HepG2 (cell line): ENCODE measurements at regions not wholly inside any gene's neighbourhood (a gene's known extent, or its start where the extent isn't known, plus 50 kb on each side); places are given as distances from the start of the nearest gene placed in this dataset.

ENCODE experiments used
- ATAC-seq: fragments of 200-7000 bp; cut with Tn5 transposase; 3 replicates; pipeline ENCODE4 v1.9.1; 2020; ENCODE audit warnings: mild to moderate bottlenecking, moderate library complexity
- BruUV-seq: library from RNA; stranded (reverse); fragments of 400-500 nt; replicated peaks from 2 replicates; lab custom pipeline; 2021; lab: Mats Ljungman, UMichigan
- CTCF ChIA-PET: fragments of 300-600 bp; formaldehyde crosslinking; extraction: SDS; loops from one replicate; lab custom pipeline; 2021; ENCODE audit warnings: low total read pairs, inconsistent platforms, low intra/inter-chr PET ratio; lab: Yijun Ruan, JAX
- POLR2A ChIA-PET: fragments of 350-600 bp; sonication (Branson Sonifier 250); formaldehyde crosslinking; loops from one replicate; lab custom pipeline; 2020; ENCODE audit warnings: antibody characterized with exemption, inconsistent platforms; lab: Yijun Ruan, JAX
- DNase-seq: peaks from one replicate; pipeline ENCODE4 v3.0.0-alpha.2; 2015; ENCODE audit warnings: low spot score
- FAIRE-seq: peaks from 3 replicates; lab custom pipeline; 2011; peaks lifted over from hg19 to GRCh38; lab: Jason Lieb, UNC
- H2AFZ ChIP-seq: one replicate; pipeline ENCODE4 v1.6.1; 2011; ENCODE audit warnings: low read length, inconsistent platforms
- H3K27ac ChIP-seq: fragments of 300-600 bp; 3 replicates; pipeline ENCODE4 v1.8.0; 2011; ENCODE audit warnings: mixed run types, mild to moderate bottlenecking, mixed read lengths, low read length, inconsistent platforms; ENCODE audit not compliant: insufficient read depth; ENCODE audit errors: extremely low read length
- H3K27me3 ChIP-seq, 2 experiments: fragments of 200-600 bp in 1 of 2; 2 replicates in 1 of 2; 3 replicates in 1 of 2; pipeline versions ENCODE4 v1.6.0 to v1.8.0; 2011; ENCODE audit warnings: low read length in 2 of 2, mild to moderate bottlenecking in 2 of 2, moderate library complexity in 2 of 2, inconsistent platforms in 1 of 2; ENCODE audit not compliant: insufficient read depth in 2 of 2, control insufficient read depth in 1 of 2
- H3K36me3 ChIP-seq, 2 experiments: fragments of 200-600 bp in 1 of 2; replicated peaks in 1 of 2; 2 replicates in 1 of 2; 3 replicates in 1 of 2; pipeline versions ENCODE4 v1.5.1 to v1.8.0; 2011; ENCODE audit warnings: low read length in 2 of 2, inconsistent platforms in 1 of 2; ENCODE audit not compliant: insufficient read depth in 2 of 2, control insufficient read depth in 1 of 2
- H3K4me1 ChIP-seq: 2 replicates; pipeline ENCODE4 v1.5.1; 2012; ENCODE audit warnings: low read length, inconsistent platforms; ENCODE audit not compliant: insufficient read depth
- H3K4me2 ChIP-seq: 2 replicates; pipeline ENCODE4 v1.6.0; 2011; ENCODE audit warnings: low read depth, low read length, inconsistent platforms
- H3K4me3 ChIP-seq, 3 experiments: fragments of 200-600 bp in 1 of 3; sonication (generic), shearing (Covaris generic) in 1 of 3; replicated peaks in 1 of 3; 2 replicates each; pipeline ENCODE4 v1.5.1; 2011 to 2016; ENCODE audit warnings: low read length in 3 of 3, inconsistent platforms in 2 of 3, low read depth in 2 of 3, mild to moderate bottlenecking in 2 of 3, control low read depth in 1 of 3, mixed read lengths in 1 of 3; ENCODE audit not compliant: insufficient read depth in 1 of 3
- H3K79me2 ChIP-seq: one replicate; pipeline ENCODE4 v1.6.1; 2011; ENCODE audit warnings: low read length, inconsistent platforms; ENCODE audit not compliant: insufficient read depth
- H3K9ac ChIP-seq: 2 replicates; pipeline ENCODE4 v1.6.0; 2011; ENCODE audit warnings: mild to moderate bottlenecking, low read depth, low read length, inconsistent platforms; ENCODE audit not compliant: insufficient read depth
- H3K9me3 ChIP-seq: 2 replicates; pipeline ENCODE4 v1.5.1; 2012; ENCODE audit warnings: mild to moderate bottlenecking, low read length
- H4K20me1 ChIP-seq: 2 replicates; pipeline ENCODE4 v1.6.0; 2011; ENCODE audit warnings: inconsistent platforms, mild to moderate bottlenecking, low read length, moderate library complexity; ENCODE audit not compliant: insufficient read depth
- ARID2 ChIP-seq: sonication (generic); formaldehyde crosslinking; IDR thresholded peaks from 2 replicates; pipeline ENCODE4 v1.8.1; 2022; ENCODE audit warnings: mild to moderate bottlenecking, missing genetic modification reagents, borderline replicate concordance
- ARID4A ChIP-seq: sonication (generic); formaldehyde crosslinking; IDR thresholded peaks from 2 replicates; pipeline ENCODE4 v1.5.0; 2020; ENCODE audit warnings: mild to moderate bottlenecking, missing genetic modification reagents, borderline replicate concordance
- ARNTL ChIP-seq: sonication (generic); formaldehyde crosslinking; IDR thresholded peaks from 2 replicates; pipeline ENCODE4 v1.4.0; 2020; ENCODE audit warnings: mild to moderate bottlenecking, missing genetic modification reagents
- BORCS8-MEF2B ChIP-seq: sonication (generic); formaldehyde crosslinking; IDR thresholded peaks from 2 replicates; pipeline ENCODE4 v1.8.0; 2022; ENCODE audit warnings: mild to moderate bottlenecking, missing genetic modification reagents
- CCDC6 ChIP-seq: sonication (generic); formaldehyde crosslinking; IDR thresholded peaks from 2 replicates; pipeline ENCODE4 v1.8.1; 2022; ENCODE audit warnings: mild to moderate bottlenecking, missing genetic modification reagents, moderate library complexity
- GATA4 ChIP-seq: sonication (generic); IDR thresholded peaks from 2 replicates; pipeline ENCODE4 v1.6.1; 2016; ENCODE audit warnings: antibody characterized with exemption, low read depth, borderline replicate concordance
- HNRNPUL1 ChIP-seq: fragments of 200-400 bp; formaldehyde crosslinking; IDR thresholded peaks from 2 replicates; pipeline ENCODE4 v1.6.1; 2017; ENCODE audit warnings: low read depth, mild to moderate bottlenecking, low read length, moderate library complexity
- KMT2A ChIP-seq: sonication (generic); formaldehyde crosslinking; IDR thresholded peaks from 2 replicates; pipeline ENCODE4 v1.4.0; 2020; ENCODE audit warnings: missing genetic modification reagents
- PHF20 ChIP-seq: sonication (generic); formaldehyde crosslinking; IDR thresholded peaks from 2 replicates; pipeline ENCODE4 v1.5.0; 2020; ENCODE audit warnings: mild to moderate bottlenecking, missing genetic modification reagents
- SOX13 ChIP-seq, 3 experiments: fragments of 450-650 bp in 1 of 3; sonication (generic) in 1 of 3; formaldehyde crosslinking in 1 of 3; IDR thresholded peaks in 2 of 3; conservative IDR thresholded peaks in 1 of 3; 2 replicates each; pipeline versions ENCODE4 v1.5.0 to v1.6.1; 2016 to 2020; ENCODE audit warnings: antibody characterized with exemption in 1 of 3, mild to moderate bottlenecking in 1 of 3, missing compliant biosample characterization in 1 of 3, missing genetic modification reagents in 1 of 3, moderate library complexity in 1 of 3
- STAT5B ChIP-seq: sonication (generic); formaldehyde crosslinking; IDR thresholded peaks from 2 replicates; pipeline ENCODE4 v1.4.0; 2020; ENCODE audit warnings: missing genetic modification reagents
- ZFYVE20 ChIP-seq: sonication (generic); formaldehyde crosslinking; IDR thresholded peaks from 2 replicates; pipeline ENCODE4 v1.8.0; 2023; ENCODE audit warnings: low read depth, mild to moderate bottlenecking, moderate library complexity, missing genetic modification reagents, borderline replicate concordance
- ZIK1 ChIP-seq: sonication (generic); formaldehyde crosslinking; IDR thresholded peaks from 2 replicates; pipeline ENCODE4 v1.5.0; 2020; ENCODE audit warnings: mild to moderate bottlenecking, low read depth, missing genetic modification reagents, borderline replicate concordance
- ZNF282 ChIP-seq: fragments of 450-650 bp; IDR thresholded peaks from 2 replicates; pipeline ENCODE4 v1.6.1; 2018; ENCODE audit not compliant: partially characterized antibody
- ZNF468 ChIP-seq: sonication (generic); formaldehyde crosslinking; IDR thresholded peaks from 2 replicates; pipeline ENCODE4 v1.8.0; 2022; ENCODE audit warnings: mild to moderate bottlenecking, moderate library complexity, missing genetic modification reagents
- ZNF569 ChIP-seq: sonication (generic); formaldehyde crosslinking; IDR thresholded peaks from 2 replicates; pipeline ENCODE4 v1.5.0; 2020; ENCODE audit warnings: mild to moderate bottlenecking, missing genetic modification reagents, moderate library complexity, borderline replicate concordance
- ZNF780A ChIP-seq: sonication (generic); formaldehyde crosslinking; IDR thresholded peaks from 2 replicates; pipeline ENCODE4 v1.8.0; 2022; ENCODE audit warnings: mild to moderate bottlenecking, missing genetic modification reagents, moderate library complexity
- ZSCAN30 ChIP-seq: sonication (generic); formaldehyde crosslinking; IDR thresholded peaks from 2 replicates; pipeline ENCODE4 v1.5.0; 2020; ENCODE audit warnings: mild to moderate bottlenecking, missing genetic modification reagents
- WGBS: methylation state at CpG from one replicate; pipeline ENCODE4 v1.1.6; 2017; ENCODE audit warnings: low lambda C conversion rate; 5-methylcytosine and 5-hydroxymethylcytosine counted together
- in situ Hi-C: cut with HindIII; loops from 2 replicates; pipeline ENCODE4 v1.10.0; 2017; ENCODE audit warnings: low pct_unique_long_range_greater_than_20kb; ENCODE audit not compliant: extremely low pct_ligation_motif_present
- intact Hi-C: fragments of 100-400 bp; cut with micrococcal nuclease; formaldehyde crosslinking; loops from one replicate; pipeline ENCODE4 v1.10.0; 2022; ENCODE audit not compliant: unreplicated experiment
- TF ChIP-seq, protein P1 (sequence below): sonication (generic); formaldehyde crosslinking; IDR thresholded peaks from 2 replicates; pipeline ENCODE4 v1.4.0; 2020; ENCODE audit warnings: mild to moderate bottlenecking, missing genetic modification reagents, borderline replicate concordance

- no peak for DNase-seq
- Histone ChIP-seq H2AFZ (no peak overlapping the region), H3K4me3 (no peak overlapping the region), H3K9me3 (no peaks in the 10 kb centered on the region), H3K27ac (no peak overlapping the region), H3K79me2 (no peaks in the 10 kb centered on the region), H3K36me3 (no peaks in the 10 kb centered on the region), H3K9ac (no peak overlapping the region), H3K27me3 (no peaks in the 10 kb centered on the region), H3K4me2 (no peak overlapping the region), H4K20me1 (no peaks in the 10 kb centered on the region)
- intact Hi-C loops (no loop called here), in situ Hi-C loops (no loop called here)
- CTCF ChIA-PET = no interaction called here
- no peak for FAIRE-seq
- POLR2A ChIA-PET = no interaction called here
- no TSS peak for BruUV-seq
- no peak for ATAC-seq
- TF ChIP-seq ARNTL (CRISPR knock-in tag) (no peak), ZNF468 (CRISPR knock-in tag) (no peak), ZNF282 (no peak), PHF20 (no peak), ZIK1 (CRISPR knock-in tag) (no peak), KMT2A (CRISPR knock-in tag) (no peak), GATA4 (no peak), ARID4A (CRISPR knock-in tag) (no peak), ZSCAN30 (CRISPR knock-in tag) (no peak), CCDC6 (CRISPR knock-in tag) (no peak), ZNF780A (CRISPR knock-in tag) (no peak), ZFYVE20 (no peak), ARID2 (CRISPR knock-in tag) (no peak), ZNF569 (CRISPR knock-in tag) (no peak), STAT5B (CRISPR knock-in tag) (no peak), BORCS8-MEF2B (CRISPR knock-in tag) (no peak), SOX13 (IDR thresholded peaks at IDR 0.05) (no peak), SOX13 (CRISPR knock-in tag; conservative IDR thresholded peaks at IDR 0.05 in 1 of 2, IDR thresholded peaks at IDR 0.05 in 1 of 2) (no peak), HNRNPUL1 (no peak)
- TF ChIP-seq, protein P1, sequence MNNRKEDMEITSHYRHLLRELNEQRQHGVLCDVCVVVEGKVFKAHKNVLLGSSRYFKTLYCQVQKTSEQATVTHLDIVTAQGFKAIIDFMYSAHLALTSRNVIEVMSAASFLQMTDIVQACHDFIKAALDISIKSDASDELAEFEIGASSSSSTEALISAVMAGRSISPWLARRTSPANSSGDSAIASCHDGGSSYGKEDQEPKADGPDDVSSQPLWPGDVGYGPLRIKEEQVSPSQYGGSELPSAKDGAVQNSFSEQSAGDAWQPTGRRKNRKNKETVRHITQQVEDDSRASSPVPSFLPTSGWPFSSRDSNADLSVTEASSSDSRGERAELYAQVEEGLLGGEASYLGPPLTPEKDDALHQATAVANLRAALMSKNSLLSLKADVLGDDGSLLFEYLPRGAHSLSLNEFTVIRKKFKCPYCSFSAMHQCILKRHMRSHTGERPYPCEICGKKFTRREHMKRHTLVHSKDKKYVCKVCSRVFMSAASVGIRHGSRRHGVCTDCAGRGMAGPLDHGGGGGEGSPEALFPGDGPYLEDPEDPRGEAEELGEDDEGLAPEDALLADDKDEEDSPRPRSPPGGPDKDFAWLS (CRISPR knock-in tag) = no peak
- TF ChIP-seq, all 625 proteins: peak for 0
- 0% methylated on average over 1 of the region's 1 CpG for WGBS
- no peaks in the 10 kb centered on the region for H3K4me1 ChIP-seq
Observed at GRCh38 chr11:91222830-91223229, 1000.0 kb upstream of the CHORDC1 start.
